Ishikawa (cell line): ENCODE measurements at regions not wholly inside any gene's neighbourhood (a gene's known extent, or its start where the extent isn't known, plus 50 kb on each side); places are given as distances from the start of the nearest gene placed in this dataset.

Experiments used
- CEBPB ChIP-seq: IDR thresholded peaks from 2 replicates; pipeline ENCODE4 v1.6.1; 2012
- EP300 ChIP-seq: IDR thresholded peaks from 2 replicates; pipeline ENCODE4 v1.6.1; 2012; ENCODE audit warnings: borderline replicate concordance
- FOXM1 ChIP-seq: IDR thresholded peaks from 2 replicates; pipeline ENCODE4 v1.6.1; 2012; ENCODE audit warnings: low read depth, borderline replicate concordance
- REST ChIP-seq: IDR thresholded peaks from 2 replicates; pipeline ENCODE4 v1.6.1; 2012; ENCODE audit warnings: low read depth, mild to moderate bottlenecking
- TAF1 ChIP-seq: IDR thresholded peaks from 2 replicates; pipeline ENCODE4 v1.6.1; 2012; ENCODE audit warnings: low read depth, mild to moderate bottlenecking
- TCF12 ChIP-seq: IDR thresholded peaks from 2 replicates; pipeline ENCODE4 v1.6.1; 2012; ENCODE audit warnings: low read depth
- TEAD4 ChIP-seq: IDR thresholded peaks from 2 replicates; pipeline ENCODE4 v1.6.1; 2012
- YY1 ChIP-seq: IDR thresholded peaks from 2 replicates; pipeline ENCODE4 v1.6.1; 2012; ENCODE audit warnings: low read depth
- ZBTB7A ChIP-seq: IDR thresholded peaks from 2 replicates; pipeline ENCODE4 v1.6.1; 2012; ENCODE audit warnings: low read depth

GRCh38 chr12:116372815-116373214 lies 95.3 kb upstream of the MED13L start:
- TF ChIP-seq TEAD4, result no peak
- TF ChIP-seq EP300, result no peak
- no peak for TF ChIP-seq TCF12
- TF ChIP-seq YY1, result no peak
- no peak for TF ChIP-seq CEBPB
- no peak for TF ChIP-seq REST
- TF ChIP-seq ZBTB7A, result no peak
- TF ChIP-seq FOXM1, result no peak
- TF ChIP-seq TAF1, result no peak
